NCI-H128 (cell line): ENCODE measurements at regions not wholly inside any gene's neighbourhood (a gene's known extent, or its start where the extent isn't known, plus 50 kb on each side); places are given as distances from the start of the nearest gene placed in this dataset.
"Not testable (repeated sequence)": the region's sequence is repeated elsewhere in the genome, so short reads cannot be mapped to it uniquely, and the experiment has no call there.

Experiments used
- DNase-seq: peaks from one replicate; lab custom pipeline; 2025; ENCODE audit not compliant: unreplicated experiment; lab: John Stamatoyannopoulos, UW

DNA sequence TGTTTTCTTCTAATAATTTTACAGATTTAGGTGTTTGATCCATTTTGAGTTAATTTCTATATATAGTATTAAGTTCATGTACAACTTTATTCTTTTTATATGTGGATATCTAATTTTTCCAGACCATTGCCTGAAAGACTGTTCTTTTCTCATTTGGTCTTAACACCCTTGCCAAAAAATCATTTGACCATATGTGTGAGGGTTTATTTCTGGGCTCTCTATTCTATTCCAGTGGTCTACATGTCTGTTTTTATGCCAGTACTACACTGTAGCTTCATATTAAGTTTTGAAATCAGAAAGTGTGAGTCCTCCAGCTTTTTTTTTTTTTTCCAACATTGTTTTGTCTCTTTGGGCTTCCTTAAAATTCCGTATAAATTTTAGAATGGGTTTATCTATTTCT is 554.1 kb downstream of the KCNH5 start:
- no peak for DNase-seq

DNA sequence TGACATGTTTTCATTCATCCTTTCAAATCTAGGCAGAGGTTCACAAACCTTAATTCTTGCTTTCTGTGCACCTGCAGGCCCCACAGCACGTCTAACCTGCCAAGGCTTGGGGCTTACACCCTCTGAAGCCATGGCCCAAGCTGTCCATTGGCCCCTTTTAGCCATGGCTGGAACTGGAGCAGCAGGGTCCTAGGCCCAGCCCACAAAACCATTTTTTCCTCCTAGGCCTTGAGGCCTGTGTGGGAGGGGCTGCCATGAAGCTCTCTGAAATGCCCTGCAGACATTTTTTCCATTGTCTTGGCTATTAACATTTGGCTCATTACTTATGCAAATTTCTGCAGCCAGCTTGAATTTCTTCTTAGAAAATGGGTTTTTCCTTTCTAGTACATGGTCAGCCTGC is 547.5 kb downstream of the KCNH5 start:
- no peak for DNase-seq

DNA sequence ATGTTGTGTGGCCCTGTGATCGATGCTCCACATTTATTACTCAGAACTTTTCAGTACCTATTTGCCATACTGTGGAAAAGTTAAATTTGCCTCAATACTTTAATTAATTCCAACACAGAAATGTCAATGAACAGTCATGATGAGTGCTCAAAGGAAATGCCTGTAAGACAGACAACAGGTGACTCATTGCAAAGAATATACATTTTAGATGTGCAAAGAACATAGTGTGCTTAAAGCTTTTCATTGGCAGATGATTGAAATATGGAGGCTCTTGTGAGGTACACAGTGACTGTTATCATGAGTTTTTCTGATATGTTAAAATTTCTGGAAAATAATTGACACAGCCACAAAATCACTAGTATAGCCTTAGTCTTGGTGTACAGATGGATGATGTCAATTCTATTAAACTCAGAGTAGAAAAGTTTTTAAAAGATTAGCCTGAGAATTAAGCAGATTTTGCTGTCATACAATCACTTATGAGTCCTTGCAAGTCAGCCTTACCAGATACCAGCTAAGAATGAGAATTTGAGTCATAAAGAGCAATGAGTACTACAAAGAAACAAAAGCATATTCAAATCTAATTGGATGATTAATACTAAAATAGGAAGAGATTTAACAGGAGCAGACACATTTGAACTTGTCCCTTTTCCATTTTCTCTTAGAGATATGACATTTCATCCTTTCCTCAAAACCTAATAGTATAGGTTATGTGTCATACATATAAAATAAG is 544.1 kb downstream of the KCNH5 start:
- no peak for DNase-seq

DNA sequence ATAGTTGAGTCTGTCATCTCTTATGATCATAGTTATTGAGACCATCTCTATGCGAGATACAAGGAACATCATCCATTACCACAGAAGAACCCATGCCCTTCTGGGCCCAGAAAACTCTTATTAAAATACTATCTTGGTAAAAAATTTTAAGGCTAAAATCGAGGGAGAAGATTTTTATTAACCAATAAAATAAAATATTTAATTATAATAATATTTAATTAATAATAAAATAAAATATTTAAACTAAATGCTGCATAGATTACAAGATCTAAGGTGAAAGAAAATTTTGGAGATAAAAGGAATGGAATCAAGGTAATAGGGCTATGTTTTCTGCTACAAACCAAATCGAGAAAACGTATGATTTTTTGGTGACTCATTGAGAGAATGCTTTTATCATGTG is 540.2 kb downstream of the KCNH5 start:
- no peak for DNase-seq

DNA sequence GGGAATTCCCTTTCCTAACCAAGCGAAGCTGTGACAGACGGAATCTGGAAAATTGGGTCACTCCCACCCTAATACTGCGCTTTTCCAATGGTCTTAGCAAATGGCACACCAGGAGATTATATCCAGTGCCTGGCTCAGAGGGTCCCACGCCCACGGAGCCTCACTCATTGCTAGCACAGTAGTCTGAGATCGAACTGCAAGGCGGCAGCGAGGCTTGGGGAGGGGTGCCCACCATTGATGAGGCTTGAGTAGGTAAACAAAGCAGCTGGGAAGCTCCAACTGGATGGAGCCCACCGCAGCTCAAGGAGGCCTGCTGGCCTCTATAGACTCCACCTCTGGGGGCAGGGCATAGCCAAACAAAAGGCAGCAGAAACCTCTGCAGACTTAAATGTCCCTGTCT is 523.9 kb downstream of the KCNH5 start:
- DNase-seq = not testable (repeated sequence)

DNA sequence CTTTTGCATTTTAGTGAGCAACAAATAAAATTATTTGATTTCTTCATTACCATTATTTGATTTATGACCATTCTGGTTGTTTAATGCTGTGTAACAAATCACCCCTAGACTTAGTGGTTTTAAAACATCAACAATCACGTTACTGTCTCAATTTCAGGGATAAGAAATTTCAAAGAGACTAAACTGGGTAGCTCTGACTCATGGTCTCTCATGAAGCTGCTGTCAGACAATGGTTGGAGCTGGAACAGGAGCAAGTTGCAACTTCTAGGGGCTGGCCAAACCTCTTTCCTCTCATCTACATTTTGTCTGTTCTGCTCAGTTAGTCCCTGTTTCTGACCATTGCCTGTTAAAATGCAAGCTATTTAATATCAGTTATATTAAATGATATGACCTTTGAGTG is 517.0 kb downstream of the KCNH5 start:
- no peak for DNase-seq

DNA sequence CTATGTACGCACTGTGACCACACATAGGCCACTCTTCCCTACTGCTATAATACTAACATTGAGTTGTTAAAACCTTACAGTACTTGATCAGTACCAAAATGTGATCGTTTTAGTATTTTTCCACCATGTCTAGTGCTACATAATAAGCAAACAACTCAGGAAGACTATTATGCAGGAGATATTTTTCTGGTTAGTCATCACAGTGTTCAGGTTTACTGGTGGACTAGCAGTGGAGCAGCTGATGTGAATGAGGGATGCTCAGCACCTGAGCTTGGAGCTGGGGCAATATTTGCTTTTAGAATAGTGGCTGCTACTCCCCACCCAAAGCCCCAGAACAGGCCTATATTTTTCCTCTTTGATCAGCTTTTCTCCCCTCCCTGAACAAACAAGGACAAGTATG is 513.1 kb downstream of the KCNH5 start:
- no peak for DNase-seq

DNA sequence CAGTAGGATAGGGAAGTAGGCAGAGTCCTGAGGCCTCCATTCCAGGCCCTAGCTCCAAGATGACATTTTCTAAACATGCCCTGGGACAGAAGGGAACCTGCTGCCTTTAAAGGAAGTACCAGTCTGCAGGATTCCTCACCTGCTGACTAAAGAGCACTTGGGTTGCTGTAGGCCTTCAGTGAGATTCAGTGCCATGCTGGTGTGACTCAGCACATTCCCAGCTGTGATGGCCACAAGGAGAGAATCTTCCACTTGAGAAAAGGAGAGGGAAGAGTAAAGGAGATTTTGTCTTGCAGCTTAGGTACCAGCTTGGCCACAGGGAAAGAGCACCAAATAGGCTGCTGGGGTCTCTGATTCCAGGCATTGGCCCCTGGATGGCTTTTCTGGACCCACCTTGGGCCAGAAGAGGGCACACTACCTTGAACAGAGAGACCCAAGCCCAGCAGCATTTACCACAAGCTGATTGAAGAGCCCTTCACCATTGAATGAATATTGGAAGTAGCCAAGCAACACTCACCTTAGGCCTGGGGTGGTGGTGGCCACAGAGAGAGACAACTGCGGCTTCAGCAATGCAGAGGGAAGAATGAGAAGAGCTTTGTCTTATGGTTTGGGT is 498.3 kb downstream of the KCNH5 start:
- DNase-seq = no peak

DNA sequence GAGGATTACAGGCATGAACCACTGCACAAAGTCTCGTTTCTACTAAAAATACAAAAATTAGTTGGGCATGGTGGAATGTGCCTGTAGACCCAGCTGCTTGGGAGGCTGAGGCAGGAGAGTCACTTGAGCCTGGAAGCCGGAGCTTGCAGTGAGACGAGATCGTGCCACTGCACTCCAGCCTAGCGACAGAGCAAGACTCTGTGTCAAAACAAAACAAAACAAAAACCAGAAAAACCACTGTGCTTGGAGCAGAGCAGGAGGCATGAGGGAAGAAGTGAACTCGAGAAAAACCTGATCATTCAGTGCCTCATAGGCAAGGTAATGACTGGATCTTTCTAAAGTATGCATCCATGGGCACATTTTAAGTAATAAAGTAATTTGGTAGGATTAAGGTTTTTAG is 487.8 kb downstream of the KCNH5 start:
- no peak for DNase-seq

DNA sequence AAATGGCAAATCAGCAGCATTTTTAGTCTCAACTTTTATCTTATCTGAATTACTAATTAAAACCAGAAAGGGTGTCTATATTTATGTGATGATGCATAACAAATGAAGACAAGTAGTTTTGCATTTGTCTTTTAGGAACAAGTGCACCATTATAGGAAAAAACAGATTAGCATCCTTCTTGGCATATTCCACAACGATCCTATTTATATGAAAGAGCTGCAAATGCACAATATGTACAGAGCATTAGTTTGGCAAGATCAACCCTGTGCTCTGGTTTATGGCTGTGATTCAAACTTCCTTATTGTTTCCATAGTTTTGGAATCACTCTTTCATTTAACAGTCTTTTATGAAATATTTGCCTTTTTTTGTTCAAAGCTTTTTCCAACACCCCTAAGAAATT is 486.8 kb downstream of the KCNH5 start:
- no peak for DNase-seq

DNA sequence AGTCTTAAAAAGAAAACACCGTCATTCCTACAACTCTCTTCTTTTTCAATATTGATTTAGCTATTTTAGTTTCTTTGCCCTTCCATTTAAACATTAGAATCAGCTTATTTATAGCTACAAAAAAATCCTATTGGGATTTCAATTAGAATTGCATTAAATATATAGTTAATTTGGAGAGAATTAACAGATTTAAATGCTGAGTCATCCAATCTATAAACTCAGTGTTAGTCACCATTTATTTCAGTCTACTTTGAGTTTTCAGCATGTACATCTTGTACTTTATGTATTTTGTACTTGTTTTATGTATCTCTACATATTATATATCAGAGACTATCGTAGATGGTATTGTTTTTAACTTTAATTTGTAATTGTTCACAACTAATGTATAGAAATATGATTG is 460.0 kb downstream of the KCNH5 start:
- no peak for DNase-seq

DNA sequence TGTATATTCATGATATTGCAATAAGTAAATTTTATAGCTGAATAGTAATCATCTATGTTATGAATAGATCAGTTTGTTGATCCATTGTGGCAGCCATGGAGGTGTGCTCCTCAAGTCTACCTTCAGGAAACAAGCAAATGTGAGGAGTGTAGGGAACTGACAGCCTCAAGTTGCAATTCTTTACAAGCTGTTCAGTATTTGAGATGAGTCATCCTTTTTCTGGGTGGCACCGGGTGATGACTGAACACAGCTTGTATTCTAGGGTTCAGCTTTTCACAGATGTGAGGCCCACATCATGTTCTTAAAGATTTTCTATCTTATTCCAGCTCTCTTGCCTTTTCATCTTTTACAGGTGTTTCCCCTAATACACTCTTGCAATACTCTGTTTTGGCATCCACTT is 452.4 kb downstream of the KCNH5 start:
- DNase-seq = no peak

DNA sequence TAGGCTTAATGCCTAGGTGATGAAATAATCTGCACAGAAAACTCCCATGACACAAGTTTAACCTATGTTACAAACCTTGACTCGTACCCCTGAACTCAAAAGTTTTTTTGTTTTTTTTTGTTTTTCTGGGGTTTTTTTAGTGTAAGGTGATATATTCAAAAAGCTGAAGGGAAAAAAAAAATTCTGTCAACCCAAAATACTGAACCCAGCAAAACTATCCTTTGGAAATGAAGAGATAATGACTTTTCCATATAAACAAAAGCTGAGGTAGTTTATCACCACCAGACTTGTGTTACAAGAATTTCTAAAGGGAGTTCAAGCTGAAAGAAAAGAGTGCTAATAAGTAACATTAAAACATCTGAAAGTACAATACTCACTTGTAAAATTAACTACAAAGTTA is 448.1 kb downstream of the KCNH5 start:
- DNase-seq = no peak

DNA sequence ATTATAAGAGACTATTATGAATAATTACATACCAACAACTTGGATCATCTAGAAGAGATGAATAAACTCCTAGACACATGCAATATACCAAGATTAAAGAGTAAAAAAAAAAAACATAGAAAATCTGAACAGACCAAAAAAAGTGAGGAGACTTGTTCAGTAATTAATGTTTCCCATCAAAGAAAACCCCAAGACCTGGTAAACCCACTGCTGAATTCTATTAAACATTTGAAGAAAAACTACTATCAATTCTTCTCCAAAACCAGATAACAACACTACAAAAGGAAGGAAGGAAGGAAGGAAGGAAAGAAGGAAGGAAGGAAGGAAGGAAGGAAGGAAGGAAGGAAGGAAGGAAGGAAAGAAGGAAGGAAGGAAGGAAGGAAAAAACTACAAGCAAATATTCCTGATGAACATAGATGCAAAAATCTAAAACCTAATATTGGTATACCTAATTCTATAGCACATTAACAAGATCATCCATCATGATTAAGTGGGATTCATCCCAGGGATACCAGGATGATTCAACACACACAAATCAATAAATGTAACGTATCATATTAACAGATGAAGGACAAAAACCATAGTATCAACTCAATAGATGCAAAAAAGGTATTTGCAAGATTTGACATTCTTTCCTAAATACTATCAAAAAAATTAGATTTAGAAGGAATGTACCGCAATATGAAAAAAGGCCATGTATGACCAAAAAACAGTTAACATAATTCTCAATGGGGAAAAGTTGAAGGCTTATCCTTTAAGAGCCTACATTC is 445.5 kb downstream of the KCNH5 start:
- DNase-seq = no peak

DNA sequence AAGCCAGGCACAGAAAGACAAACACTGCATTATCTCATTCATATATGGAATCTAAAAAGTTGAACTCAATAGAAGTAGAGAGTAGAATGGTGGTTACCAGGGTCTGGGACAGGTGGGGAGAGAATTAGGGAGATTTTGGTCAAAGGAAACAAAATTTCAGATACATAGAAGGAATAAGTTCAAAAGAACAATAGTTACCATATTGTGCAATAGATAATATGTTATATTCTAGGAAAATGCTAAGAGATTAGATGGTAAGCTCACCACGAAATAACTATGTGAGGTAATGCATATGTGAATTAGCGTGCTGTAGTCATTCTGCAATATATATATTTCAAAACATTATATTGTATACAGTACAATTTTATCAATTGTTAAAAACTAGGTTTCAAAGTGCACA is 442.5 kb downstream of the KCNH5 start:
- DNase-seq = no peak

DNA sequence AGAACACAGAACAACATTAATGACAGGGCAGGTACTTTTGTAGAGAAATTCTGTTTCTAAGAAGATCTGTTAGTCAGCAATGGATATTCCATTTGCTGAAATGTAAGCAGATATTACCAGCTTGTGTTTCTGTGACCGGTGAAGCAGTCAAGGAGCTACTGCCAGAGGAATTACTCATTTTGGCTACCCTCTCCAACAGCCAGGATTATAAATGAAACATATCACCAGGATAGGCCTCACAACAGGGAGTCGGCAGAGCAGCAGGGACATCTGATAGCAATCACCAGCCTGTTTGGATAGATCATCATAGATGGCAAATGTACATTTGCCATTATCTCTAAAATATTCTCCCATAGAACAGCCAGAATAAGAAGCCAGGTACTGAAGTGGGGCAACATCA is 440.7 kb downstream of the KCNH5 start:
- no peak for DNase-seq

DNA sequence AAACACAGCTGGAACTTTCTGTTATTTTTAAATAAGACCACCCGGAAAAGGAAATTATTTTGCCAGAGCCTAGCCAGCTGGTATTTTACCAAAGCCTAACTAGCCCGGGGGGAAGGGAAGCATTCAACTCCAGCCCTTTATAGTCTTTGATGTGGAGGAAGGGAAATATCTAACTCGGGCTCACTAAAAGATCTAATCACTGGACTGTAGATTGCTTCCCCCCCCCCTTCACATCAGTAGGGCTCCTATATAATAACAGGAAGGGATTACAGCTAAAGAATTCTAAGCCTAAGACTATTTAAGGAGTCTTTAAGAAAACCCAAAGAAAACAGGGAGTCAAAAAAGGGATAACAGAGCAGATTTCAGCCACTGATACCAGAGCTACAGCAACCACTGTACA is 431.1 kb downstream of the KCNH5 start:
- no peak for DNase-seq

DNA sequence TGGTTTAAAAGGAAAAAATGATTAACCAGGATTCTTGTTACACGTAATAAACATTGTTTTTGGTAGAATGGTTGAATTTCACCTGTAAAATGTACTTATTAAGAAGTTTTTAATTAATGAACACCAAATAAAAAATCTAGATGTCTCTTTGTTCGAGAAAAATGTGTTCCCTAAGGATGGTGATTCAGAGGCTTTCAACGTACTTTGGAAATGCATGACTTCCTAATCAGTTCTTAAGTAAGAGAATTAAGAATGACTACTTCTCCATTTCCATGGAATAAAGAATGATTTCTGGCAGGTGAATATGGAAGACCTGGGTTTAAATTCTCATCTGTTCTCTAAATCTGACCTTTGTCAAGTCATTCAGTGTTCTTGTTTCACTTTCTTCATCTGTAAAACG is 428.6 kb downstream of the KCNH5 start:
- no peak for DNase-seq

DNA sequence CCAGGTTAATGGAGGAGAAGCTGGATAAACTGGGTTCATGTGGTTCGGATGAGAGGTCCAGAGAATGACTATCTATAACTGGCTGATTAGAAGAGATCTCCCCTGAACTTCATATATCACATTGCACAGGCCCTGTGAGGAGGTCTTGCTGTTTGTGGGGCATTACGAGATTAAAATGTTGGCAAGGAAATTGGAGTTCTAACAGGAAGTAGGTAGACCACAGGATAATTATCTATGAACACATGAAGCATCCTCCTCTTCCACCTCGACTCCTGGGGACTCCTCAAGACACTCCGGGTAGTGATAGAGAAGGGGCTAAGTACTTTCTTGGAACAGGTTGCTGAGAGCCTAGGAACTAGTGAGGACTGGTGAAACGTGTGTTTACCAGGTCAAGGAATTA is 418.8 kb downstream of the KCNH5 start:
- DNase-seq = no peak

DNA sequence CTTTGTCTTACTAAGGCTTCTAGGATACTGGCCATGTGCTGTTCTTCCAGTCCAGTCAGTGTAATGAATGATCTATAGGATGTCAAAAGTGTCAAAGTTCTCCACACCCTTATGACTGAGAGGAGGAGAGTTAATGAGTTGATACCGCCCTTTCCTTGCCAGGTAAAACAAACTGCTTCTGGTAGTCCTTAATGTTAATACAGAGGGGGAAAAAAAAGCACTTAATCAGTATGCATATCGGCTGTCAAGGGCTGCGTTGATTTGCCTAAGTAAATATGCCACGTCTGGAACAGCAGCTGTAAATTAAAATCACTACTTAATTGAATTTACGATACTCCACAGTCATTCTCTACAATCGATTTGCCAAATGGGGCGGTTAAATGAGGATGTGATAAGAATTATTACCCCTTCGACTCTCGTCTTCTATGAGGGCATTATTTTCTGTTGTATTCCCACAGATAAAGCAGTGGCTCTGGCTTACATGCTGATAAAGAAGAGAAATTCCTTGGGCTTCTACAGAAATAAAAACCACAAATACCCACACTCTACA is 416.0 kb downstream of the KCNH5 start:
- no peak for DNase-seq

DNA sequence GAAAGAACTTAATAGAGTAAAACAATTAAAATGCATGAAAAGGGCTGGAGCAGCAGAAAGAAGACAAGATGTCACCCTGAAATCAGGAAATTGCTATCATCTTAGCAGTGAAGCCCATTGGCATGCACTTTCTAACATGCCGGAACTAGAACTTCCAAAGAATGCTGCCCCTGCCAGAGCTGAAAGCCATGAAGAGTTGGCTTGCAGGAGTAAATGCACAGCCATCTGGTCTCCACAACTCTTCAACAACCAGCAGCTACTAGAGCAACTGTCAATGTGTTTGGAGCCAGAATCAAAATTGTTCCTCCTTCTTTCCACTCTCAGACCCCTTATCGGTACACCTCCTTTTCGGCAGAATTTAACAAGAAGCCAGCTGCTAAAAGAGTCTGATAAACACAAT is 414.1 kb downstream of the KCNH5 start:
- no peak for DNase-seq

DNA sequence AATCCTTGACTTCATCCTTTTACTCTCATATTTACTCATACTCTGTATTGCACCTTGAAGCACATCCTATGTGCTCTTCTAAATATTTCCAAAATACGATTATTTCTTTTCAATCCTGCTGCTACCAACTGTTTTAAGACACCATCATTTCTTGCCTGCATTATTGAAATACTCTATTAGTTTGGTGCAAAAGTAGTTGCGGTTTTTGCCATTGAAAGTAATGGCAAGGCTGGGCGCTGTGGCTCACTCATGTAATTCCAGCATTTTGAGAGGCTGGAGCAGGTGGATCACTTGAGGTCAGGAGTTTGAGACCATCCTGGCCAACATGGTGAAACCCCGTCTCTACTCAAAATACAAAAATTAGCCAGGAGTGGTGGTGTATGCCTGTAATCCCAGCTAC is 412.5 kb downstream of the KCNH5 start:
- DNase-seq = no peak
